Activated CD8-positive, alpha-beta memory T cell treated with anti-CD3 and anti-CD28 coated beads for 4 hours (primary cell): ENCODE measurements at regions not wholly inside any gene's neighbourhood (a gene's known extent, or its start where the extent isn't known, plus 50 kb on each side); places are given as distances from the start of the nearest gene placed in this dataset.
A peak's percentile ranks its signal among the peaks of the same experiment; 100 is the strongest.

Source experiments
- DNase-seq, 2 donors: peaks; one replicate each; pipeline ENCODE4 v3.0.0-alpha.2; 2020; ENCODE audit warnings: low read depth in 2 of 2

- no peak for DNase-seq
Measured at GRCh38 chr2:191738003-191738402, 60.1 kb downstream of the NABP1 start.

- DNase-seq = no peak
Measured at GRCh38 chr2:191738667-191739066, 60.7 kb downstream of the NABP1 start.

- no peak for DNase-seq
Measured at GRCh38 chr2:191739194-191739593, 61.3 kb downstream of the NABP1 start.

GRCh38 chr2:191740016-191740419 is 62.1 kb downstream of the NABP1 start:
- DNase-seq = peak in 1 of 2 donors; percentile 16

- no peak for DNase-seq
Measured at GRCh38 chr2:191740759-191741158, 62.8 kb downstream of the NABP1 start.

GRCh38 chr2:191746346-191747169 is 68.6 kb downstream of the NABP1 start:
- no peak for DNase-seq

GRCh38 chr2:191747170-191747530 is 69.2 kb downstream of the NABP1 start:
- DNase-seq = no peak

GRCh38 chr2:191748059-191748461 is 70.1 kb downstream of the NABP1 start:
- no peak for DNase-seq

GRCh38 chr2:191748528-191749180 is 70.7 kb downstream of the NABP1 start:
- no peak for DNase-seq

- no peak for DNase-seq
Measured at GRCh38 chr2:191749181-191749540, 71.2 kb downstream of the NABP1 start.

- no peak for DNase-seq
Measured at GRCh38 chr2:191754103-191754502, 76.2 kb downstream of the NABP1 start.

GRCh38 chr2:191756761-191757160 is 78.8 kb downstream of the NABP1 start:
- no peak for DNase-seq

- DNase-seq = no peak
Measured at GRCh38 chr2:191757208-191757607, 79.3 kb downstream of the NABP1 start.

- peak; percentile 20 to 35 for DNase-seq
Measured at GRCh38 chr2:191758518-191759507, 80.9 kb downstream of the NABP1 start.

GRCh38 chr2:191759680-191760079 is 81.7 kb downstream of the NABP1 start:
- DNase-seq = no peak

GRCh38 chr2:191760655-191761262 is 82.8 kb downstream of the NABP1 start:
- no peak for DNase-seq

GRCh38 chr2:191773136-191773535 is 73.8 kb downstream of the CAVIN2 start:
- no peak for DNase-seq

GRCh38 chr2:191777351-191777750 is 69.5 kb downstream of the CAVIN2 start:
- no peak for DNase-seq

- DNase-seq = no peak
Measured at GRCh38 chr2:191778041-191778440, 68.8 kb downstream of the CAVIN2 start.

GRCh38 chr2:191782351-191782750 is 64.5 kb downstream of the CAVIN2 start:
- no peak for DNase-seq

GRCh38 chr2:191783416-191783815 is 63.5 kb downstream of the CAVIN2 start:
- DNase-seq = no peak
